ENCODE measurements at regions not wholly inside any gene's neighbourhood (a gene's known extent, or its start where the extent isn't known, plus 50 kb on each side); places are given as distances from the start of the nearest gene placed in this dataset.

GRCh38 chr14:43204816-43205215 lies 1302.3 kb downstream of the FSCB start:
- no peak for TF ChIP-seq CTCF (IDR thresholded peaks at IDR 0.05)
- TF ChIP-seq POLR2AphosphoS5 (IDR thresholded peaks at IDR 0.05; ENCODE audit: insufficient read depth in 1 of 2, low read depth in 1 of 2): no peak
- TF ChIP-seq POLR2A (IDR thresholded peaks at IDR 0.05): no peak
